Adrenal gland (tissue), 9 donors: ENCODE measurements at regions not wholly inside any gene's neighbourhood (a gene's known extent, or its start where the extent isn't known, plus 50 kb on each side); places are given as distances from the start of the nearest gene placed in this dataset.

Experiments
- DNase-seq, 7 donors: peaks; one replicate each; pipeline ENCODE4 v3.0.0-alpha.2; 2019 to 2020
- H3K27ac ChIP-seq, 5 donors: fragments of 200-600 bp; sonication (generic) in 4 of 5; 1 replicate in 3 of 5; 2 replicates in 2 of 5; pipeline versions ENCODE4 v1.5.1 to v1.8.0; 2016 to 2020; ENCODE audit warnings: mild to moderate bottlenecking in 1 of 5
- H3K27me3 ChIP-seq: fragments of 200-600 bp; 2 replicates; pipeline ENCODE4 v1.8.0; 2021
- H3K36me3 ChIP-seq, 2 donors: fragments of 200-600 bp; replicated peaks in 1 of 2; 1 replicate in 1 of 2; 2 replicates in 1 of 2; pipeline versions ENCODE4 v1.5.1 to v1.8.0; 2018 to 2022
- H3K4me1 ChIP-seq, 2 donors: fragments of 200-600 bp; replicated peaks in 1 of 2; 1 replicate in 1 of 2; 2 replicates in 1 of 2; pipeline versions ENCODE4 v1.5.1 to v1.8.0; 2018 to 2021
- H3K4me3 ChIP-seq, 4 donors: fragments of 200-600 bp; sonication (generic) in 3 of 4; one replicate each; pipeline ENCODE4 v1.5.1; 2016 to 2018
- H3K9me3 ChIP-seq, 3 donors: fragments of 200-600 bp; sonication (generic) in 1 of 3; replicated peaks in 1 of 3; 1 replicate in 2 of 3; 2 replicates in 1 of 3; pipeline versions ENCODE4 v1.5.1 to v1.8.0; 2016 to 2021
- POLR2A ChIP-seq, 2 donors: fragments of 450-650 bp; IDR thresholded peaks; one replicate each; pipeline ENCODE4 v1.6.1; 2017; ENCODE audit warnings: antibody characterized with exemption in 2 of 2, mild to moderate bottlenecking in 2 of 2, moderate library complexity in 1 of 2
- whole genome bisulfite sequencing, 4 donors: extraction: QIAGEN DNeasy Blood & Tissue Kit in 2 of 4; methylation state at CpG; one replicate each; pipeline versions ENCODE4 v1.1.5 to v1.1.7; 2013 to 2017; 5-methylcytosine and 5-hydroxymethylcytosine counted together
- intact Hi-C, 2 donors: fragments of 100-400 bp; cut with DNase I; formaldehyde crosslinking; loops; one replicate each; pipeline versions ENCODE4 v1.14.1 to v1.15.0; 2022 to 2023
- TF ChIP-seq, protein P1 (sequence below), 6 experiments: fragments of 450-650 bp in 4 of 6; fragments of 200-600 bp in 2 of 6; sonication (generic) in 1 of 6; IDR thresholded peaks; 1 replicate in 5 of 6; 2 replicates in 1 of 6; pipeline versions ENCODE4 v1.5.1 to v1.8.0; 2016 to 2021; ENCODE audit warnings: antibody characterized with exemption in 6 of 6, mild to moderate bottlenecking in 2 of 6, moderate library complexity in 1 of 6
- donor health status: healthy with polysubstance abuse.
- donor health status: Bipolar disorder and iron deficiency.
- donor health status: DM: yes; HTN: yes; CAD: no.
- donor health status: DM: no; HTN: no; CAD: no.
- donor health status: DM: no; HTN: no; CAD: no.

DNA sequence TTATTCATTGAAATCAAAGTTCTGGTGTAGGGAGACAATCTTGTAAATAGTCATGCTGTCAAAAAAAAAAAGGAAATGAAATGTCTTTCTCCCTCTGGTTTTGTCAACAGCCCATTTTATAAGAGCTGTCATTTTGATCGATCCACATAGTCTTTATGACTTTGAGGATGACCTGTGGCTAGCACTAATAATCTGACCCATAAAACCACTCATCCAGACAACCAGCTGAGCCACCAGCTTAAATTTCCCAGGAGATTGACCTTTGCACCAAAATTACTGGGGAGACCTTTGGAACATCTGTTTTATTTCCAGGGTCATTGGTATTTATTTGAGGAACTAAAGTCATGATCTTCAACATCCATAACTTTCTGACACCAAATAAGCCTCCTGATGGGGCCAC is 98.5 kb upstream of the MME start:
- intact Hi-C loops, result no loop called here
- no peaks in the 10 kb centered on the region for H3K27me3 ChIP-seq
- H3K27ac ChIP-seq, result no peak overlapping the region
- H3K9me3 ChIP-seq, result no peaks in the 10 kb centered on the region
- no peak for DNase-seq
- WGBS, 4 donors, result 41 to 51% (median 50%) methylated on average over 1 of the region's 1 CpG
- H3K4me1 ChIP-seq, result no peaks in the 10 kb centered on the region
- H3K4me3 ChIP-seq, result no peak overlapping the region
- no peaks in the 10 kb centered on the region for H3K36me3 ChIP-seq
- TF ChIP-seq, protein P1, sequence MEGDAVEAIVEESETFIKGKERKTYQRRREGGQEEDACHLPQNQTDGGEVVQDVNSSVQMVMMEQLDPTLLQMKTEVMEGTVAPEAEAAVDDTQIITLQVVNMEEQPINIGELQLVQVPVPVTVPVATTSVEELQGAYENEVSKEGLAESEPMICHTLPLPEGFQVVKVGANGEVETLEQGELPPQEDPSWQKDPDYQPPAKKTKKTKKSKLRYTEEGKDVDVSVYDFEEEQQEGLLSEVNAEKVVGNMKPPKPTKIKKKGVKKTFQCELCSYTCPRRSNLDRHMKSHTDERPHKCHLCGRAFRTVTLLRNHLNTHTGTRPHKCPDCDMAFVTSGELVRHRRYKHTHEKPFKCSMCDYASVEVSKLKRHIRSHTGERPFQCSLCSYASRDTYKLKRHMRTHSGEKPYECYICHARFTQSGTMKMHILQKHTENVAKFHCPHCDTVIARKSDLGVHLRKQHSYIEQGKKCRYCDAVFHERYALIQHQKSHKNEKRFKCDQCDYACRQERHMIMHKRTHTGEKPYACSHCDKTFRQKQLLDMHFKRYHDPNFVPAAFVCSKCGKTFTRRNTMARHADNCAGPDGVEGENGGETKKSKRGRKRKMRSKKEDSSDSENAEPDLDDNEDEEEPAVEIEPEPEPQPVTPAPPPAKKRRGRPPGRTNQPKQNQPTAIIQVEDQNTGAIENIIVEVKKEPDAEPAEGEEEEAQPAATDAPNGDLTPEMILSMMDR (IDR thresholded peaks at IDR 0.05), result no peak
- TF ChIP-seq POLR2A (IDR thresholded peaks at IDR 0.05), result no peak

DNA sequence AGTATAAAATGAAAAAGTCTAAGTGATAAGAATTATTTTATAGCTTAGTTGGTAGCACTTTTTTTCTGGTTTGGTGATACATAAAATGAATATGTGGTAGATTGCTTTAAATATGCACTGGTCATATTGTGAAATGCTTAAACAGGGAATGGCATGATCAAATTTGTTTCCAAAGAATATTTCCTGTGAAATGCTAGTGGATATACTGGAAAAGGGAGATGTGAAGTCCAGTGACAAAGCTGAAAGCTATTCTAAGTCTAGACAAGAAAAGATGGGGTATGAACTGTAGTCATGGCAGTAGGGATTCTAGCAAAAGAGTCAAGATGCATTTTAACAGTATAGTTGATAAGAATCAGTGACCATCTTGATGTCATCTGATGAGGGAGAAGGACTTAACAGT is 98.9 kb upstream of the MME start:
- intact Hi-C loops, result no loop called here
- TF ChIP-seq, protein P1 (IDR thresholded peaks at IDR 0.05), result no peak
- TF ChIP-seq POLR2A (IDR thresholded peaks at IDR 0.05), result no peak
- Histone ChIP-seq H3K4me3 (no peak overlapping the region), H3K27ac (no peak overlapping the region), H3K36me3 (no peaks in the 10 kb centered on the region), H3K9me3 (no peaks in the 10 kb centered on the region), H3K4me1 (no peaks in the 10 kb centered on the region), H3K27me3 (no peaks in the 10 kb centered on the region)
- no peak for DNase-seq

DNA sequence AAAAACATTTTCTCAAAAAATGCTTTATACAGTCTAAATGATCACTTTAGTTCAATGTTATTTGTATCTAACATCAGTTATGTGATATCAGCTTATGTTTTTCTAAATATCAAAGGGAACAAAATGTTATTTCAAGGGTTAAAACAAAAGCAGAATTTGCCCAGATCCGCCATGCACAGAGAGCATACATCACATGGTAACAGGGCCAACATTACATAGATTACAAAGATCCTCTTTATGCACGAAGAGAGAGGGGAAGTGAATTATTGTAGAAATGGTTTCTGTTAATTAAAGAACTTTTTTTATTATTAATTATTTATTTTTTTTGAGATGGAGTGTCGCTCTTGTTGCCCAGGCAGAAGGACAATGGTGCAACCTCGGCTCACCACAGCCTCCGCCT is 100.8 kb upstream of the MME start:
- WGBS, 4 donors, result 63 to 83% (median 78%) methylated on average over 5 of the region's 5 CpGs
- no peaks in the 10 kb centered on the region for H3K36me3 ChIP-seq
- H3K9me3 ChIP-seq, result no peaks in the 10 kb centered on the region
- TF ChIP-seq, protein P1 (IDR thresholded peaks at IDR 0.05), result no peak
- no peak for TF ChIP-seq POLR2A (IDR thresholded peaks at IDR 0.05)
- DNase-seq, result no peak
- no peaks in the 10 kb centered on the region for H3K4me1 ChIP-seq
- H3K4me3 ChIP-seq, result no peak overlapping the region
- H3K27me3 ChIP-seq, result no peaks in the 10 kb centered on the region
- intact Hi-C loops, result no loop called here
- H3K27ac ChIP-seq, result no peak overlapping the region

DNA sequence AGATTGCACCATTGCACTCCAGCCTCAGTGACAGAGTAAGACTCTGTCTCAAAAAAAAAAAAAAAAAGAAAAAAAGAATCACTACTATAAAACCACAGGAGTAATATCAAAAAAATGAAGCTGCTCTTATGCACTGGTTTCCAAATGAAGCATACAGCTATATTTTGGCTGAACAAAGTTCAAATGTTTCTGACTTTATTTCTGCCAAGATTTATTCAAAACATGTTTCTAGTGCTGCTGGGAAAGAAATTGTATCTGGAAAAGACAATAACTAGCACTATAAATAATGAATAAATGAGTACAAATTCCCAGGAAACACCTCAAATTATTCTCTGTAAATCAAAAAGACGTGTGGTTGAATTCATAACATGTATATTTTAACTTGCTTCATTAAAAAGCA is 102.5 kb upstream of the MME start:
- no peaks in the 10 kb centered on the region for H3K4me1 ChIP-seq
- H3K4me3 ChIP-seq, result no peak overlapping the region
- no peaks in the 10 kb centered on the region for H3K27me3 ChIP-seq
- no peaks in the 10 kb centered on the region for H3K36me3 ChIP-seq
- WGBS, 4 donors, result 54 to 71% (median 59%) methylated on average over 1 of the region's 1 CpG
- H3K9me3 ChIP-seq, result no peaks in the 10 kb centered on the region
- intact Hi-C loops, result no loop called here
- no peak for TF ChIP-seq POLR2A (IDR thresholded peaks at IDR 0.05)
- TF ChIP-seq, protein P1 (IDR thresholded peaks at IDR 0.05), result no peak
- H3K27ac ChIP-seq, result no peak overlapping the region
- no peak for DNase-seq
